HG02571 (cell line): ENCODE measurements at regions not wholly inside any gene's neighbourhood (a gene's known extent, or its start where the extent isn't known, plus 50 kb on each side); places are given as distances from the start of the nearest gene placed in this dataset.
"Not testable (repeated sequence)": the region's sequence is repeated elsewhere in the genome, so short reads cannot be mapped to it uniquely, and the experiment has no call there.

Experiments
- ATAC-seq: cut with Tn5 transposase; IDR thresholded peaks from one replicate; pipeline ENCODE4 v1.9.1; 2021; ENCODE audit warnings: mild to moderate bottlenecking, moderate library complexity; ENCODE audit not compliant: unreplicated experiment

DNA sequence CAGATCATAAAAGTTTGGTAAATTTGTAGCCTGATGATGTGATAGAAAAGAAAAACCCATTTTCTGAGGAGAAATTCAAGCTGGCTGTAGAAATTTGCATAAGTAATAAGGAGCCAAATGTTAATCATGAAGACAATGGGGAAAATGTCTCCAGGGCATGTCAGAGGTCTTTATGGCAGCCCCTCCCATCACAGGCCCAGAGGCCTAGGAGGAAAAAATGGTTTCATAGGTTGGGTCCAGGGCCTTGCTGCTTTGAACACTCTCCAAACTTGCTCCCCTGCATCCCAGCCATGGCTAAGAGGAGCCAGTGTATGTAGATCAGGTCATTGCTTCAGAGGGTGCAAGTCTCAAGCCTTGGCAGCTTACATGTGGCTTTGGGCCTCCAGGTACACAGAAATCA lies 903.9 kb upstream of the ADAMTS5 start:
- not testable (repeated sequence) for ATAC-seq

GRCh38 chr21:27860314-27860955 lies 893.5 kb upstream of the ADAMTS5 start:
- ATAC-seq: not testable (repeated sequence)

- ATAC-seq: not testable (repeated sequence)
Observed at GRCh38 chr21:27858053-27858825, 891.4 kb upstream of the ADAMTS5 start.

DNA sequence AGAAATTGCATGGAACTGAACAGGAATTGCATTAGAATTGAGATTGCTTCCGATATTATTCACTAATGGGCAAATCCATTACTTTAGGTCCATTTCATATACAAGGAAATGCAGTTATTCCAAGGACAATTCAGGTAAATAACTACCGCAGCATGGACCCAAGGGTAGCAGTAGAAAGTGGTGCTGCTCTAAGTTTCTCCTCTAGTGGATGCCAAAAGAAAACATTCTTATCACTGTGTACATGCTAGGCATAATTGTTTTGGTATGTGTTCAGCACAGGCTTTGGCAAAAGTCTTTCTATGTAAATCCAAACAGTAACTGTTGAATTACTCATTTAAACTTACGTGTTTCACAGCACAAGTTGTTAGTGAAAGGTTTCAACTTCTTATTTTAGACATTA lies 890.1 kb upstream of the ADAMTS5 start:
- not testable (repeated sequence) for ATAC-seq

- ATAC-seq: no peak
Observed at GRCh38 chr21:27841084-27841672, 874.3 kb upstream of the ADAMTS5 start.

GRCh38 chr21:27840262-27840661 lies 873.4 kb upstream of the ADAMTS5 start:
- ATAC-seq: no peak

GRCh38 chr21:27839512-27840115 lies 872.7 kb upstream of the ADAMTS5 start:
- no peak for ATAC-seq

- no peak for ATAC-seq
Observed at GRCh38 chr21:27838573-27838972, 871.7 kb upstream of the ADAMTS5 start.

- no peak for ATAC-seq
Observed at GRCh38 chr21:27837936-27838335, 871.0 kb upstream of the ADAMTS5 start.

- no peak for ATAC-seq
Observed at GRCh38 chr21:27833298-27833697, 866.4 kb upstream of the ADAMTS5 start.

DNA sequence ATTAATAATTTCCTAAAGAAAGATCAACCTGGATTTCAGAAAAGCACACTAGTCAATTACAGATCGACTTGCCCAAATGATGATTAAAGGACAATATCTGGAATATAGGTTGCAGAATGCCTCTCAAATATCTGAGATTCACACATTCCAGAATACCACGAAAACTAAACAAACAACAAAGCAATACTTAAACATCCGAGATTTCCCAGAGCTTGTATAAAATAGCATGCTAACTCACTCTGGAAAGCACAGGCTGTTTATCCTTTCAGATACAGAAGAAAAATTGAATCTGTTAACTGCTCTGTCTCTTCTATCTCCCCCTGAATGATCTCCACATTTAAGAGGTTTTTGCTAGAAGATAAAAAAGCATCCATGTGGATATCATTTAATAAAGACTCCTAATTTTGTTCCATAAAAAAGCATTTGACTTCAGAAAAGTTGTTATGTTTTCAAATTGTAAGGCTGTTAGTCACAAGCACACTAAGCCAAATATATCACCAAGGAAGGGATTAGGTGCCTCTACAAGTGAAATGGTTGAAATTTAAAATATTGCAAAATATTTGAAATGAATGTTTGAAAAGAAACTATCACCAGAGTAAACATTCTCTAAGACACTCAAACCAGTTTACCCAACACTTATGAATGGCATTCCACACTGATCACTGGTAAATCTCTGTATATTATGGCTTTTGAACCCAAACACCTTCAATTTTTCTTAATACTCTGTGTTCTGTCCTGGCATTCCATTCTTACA lies 865.1 kb upstream of the ADAMTS5 start:
- ATAC-seq: no peak

GRCh38 chr21:27831177-27831576 lies 864.3 kb upstream of the ADAMTS5 start:
- ATAC-seq: no peak

DNA sequence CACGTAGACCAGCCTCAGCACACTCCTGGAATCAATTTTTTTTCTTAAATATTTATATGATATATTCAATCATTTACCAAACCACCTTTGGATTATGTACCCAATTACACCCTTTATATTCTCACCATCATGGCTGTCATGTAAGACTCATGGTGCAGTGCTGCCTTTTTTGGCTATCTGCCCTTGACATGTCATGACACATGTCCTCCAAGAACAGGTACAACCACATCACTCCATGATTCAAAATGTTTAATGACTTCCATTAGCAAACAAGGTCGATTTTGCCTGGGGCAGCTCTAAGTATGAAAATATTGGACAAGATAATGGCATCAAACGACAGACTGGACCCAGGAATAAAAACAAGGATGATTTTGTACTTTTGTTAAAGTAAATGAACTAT lies 861.1 kb upstream of the ADAMTS5 start:
- no peak for ATAC-seq

DNA sequence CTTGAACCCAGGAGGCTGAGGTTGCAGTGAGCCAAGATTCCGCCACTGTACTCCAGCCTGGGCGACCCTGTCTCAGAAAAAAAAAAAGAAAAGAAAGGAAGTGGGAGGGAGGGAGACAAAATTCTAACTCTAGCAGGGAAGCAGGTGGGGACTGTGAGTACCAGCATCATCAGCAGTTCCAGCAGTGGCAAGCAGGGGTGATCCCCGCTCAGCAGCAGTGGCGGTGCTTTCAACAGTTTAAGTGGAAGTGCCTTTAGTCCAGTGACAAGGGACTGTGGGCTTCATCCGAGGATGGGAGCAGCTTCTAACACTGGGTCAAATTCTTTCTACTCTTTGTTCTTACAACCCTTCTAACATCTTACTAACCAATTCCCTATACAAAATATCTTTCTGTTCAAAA lies 858.1 kb upstream of the ADAMTS5 start:
- ATAC-seq: no peak

DNA sequence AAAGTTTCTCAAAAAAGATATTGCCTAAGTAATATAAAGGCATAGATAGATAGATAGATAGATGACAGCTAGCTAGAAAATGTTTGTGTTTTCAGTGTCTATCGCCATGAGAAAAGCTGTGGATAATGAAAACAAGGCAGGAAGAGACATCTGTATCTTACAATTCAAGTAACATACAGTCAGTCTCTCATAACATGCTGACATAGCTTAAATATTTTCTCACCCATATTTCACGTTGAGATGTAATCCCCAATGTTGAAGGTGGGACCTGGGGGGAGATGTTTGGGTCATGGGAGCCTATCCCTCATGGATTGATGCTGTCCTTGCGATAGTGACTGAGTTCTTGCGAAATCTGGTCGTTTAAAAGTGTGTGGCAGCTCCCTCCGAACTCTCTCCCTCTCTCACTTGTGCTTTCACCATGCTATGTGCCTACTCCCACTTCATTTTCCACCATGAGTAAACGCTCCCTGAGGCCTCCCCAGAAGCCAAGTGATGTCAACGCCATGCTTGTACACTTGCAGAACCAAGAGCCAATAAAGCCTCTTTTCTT lies 856.8 kb upstream of the ADAMTS5 start:
- ATAC-seq: no peak

DNA sequence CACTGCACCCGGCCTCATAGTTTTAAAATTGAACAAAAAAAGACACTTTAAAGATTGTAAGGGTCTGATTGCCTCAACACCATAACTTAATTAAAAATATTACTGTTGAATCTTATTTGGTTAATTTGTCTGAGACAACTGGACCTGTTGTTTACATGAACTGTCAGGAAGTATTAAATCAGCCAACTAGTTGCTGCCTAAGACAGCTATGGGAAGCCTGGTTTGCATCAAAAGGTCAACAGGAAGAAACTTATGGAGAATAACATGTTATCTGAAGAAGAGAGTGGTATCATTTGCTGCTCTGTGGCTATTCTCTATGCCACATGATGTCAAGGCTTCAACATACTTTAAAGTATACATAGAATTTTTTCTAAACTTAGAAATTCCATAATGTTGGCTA lies 853.5 kb upstream of the ADAMTS5 start:
- ATAC-seq: no peak

GRCh38 chr21:27819299-27819698 lies 852.4 kb upstream of the ADAMTS5 start:
- ATAC-seq: no peak

DNA sequence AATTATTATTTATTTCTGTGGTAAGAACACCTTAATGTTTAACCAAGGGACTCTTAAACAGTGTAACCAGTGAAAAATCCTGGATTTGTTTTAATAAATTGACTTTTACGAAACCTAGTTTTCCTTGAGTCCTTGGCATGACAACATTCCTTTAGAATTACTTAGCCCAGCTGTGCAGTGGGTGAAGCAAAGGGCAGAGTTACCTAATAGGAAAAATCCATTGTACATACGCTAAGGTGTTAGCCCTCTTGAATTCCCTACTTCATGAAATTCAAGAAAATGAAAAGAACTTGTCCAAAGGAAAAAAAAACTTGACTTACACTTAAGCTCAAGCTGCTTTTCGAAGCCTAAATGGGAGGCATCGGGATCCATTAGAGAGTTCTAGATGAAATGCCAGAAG lies 852.0 kb upstream of the ADAMTS5 start:
- ATAC-seq: no peak

- ATAC-seq: no peak
Observed at GRCh38 chr21:27817902-27818623, 851.2 kb upstream of the ADAMTS5 start.

DNA sequence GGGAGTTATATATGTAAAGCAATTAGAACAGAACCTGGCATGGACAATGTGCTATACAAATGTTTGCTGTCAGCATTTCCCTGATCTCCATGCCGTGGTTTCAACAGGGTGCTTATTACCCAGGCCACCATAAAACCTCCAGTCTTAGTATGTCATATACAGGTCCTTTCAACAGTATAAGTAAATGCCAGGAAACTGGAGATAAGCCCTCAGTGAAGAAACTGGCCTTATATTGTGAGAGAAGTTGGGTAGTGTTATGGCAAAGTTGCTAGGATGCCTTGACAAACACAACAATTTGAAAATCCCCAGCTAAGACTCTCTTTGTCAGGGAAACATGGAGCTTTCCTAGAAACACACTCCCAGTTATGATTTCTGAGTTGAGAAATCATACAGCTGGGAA lies 850.2 kb upstream of the ADAMTS5 start:
- no peak for ATAC-seq
